Prostate gland (tissue), 2 donors: ENCODE measurements at regions not wholly inside any gene's neighbourhood (a gene's known extent, or its start where the extent isn't known, plus 50 kb on each side); places are given as distances from the start of the nearest gene placed in this dataset.

Source experiments
- POLR2AphosphoS5 ChIP-seq: sonication (generic); formaldehyde crosslinking; IDR thresholded peaks from one replicate; pipeline ENCODE4 v1.6.1; 2017; ENCODE audit warnings: antibody characterized with exemption
- TF ChIP-seq, protein P1 (sequence below), 4 experiments: fragments of 200-600 bp in 2 of 4; fragments of 450-650 bp in 2 of 4; sonication (generic) in 2 of 4; IDR thresholded peaks; 1 replicate in 3 of 4; 2 replicates in 1 of 4; pipeline ENCODE4 v1.5.1; 2016 to 2019; ENCODE audit warnings: antibody characterized with exemption in 4 of 4, mild to moderate bottlenecking in 2 of 4, moderate library complexity in 2 of 4

DNA sequence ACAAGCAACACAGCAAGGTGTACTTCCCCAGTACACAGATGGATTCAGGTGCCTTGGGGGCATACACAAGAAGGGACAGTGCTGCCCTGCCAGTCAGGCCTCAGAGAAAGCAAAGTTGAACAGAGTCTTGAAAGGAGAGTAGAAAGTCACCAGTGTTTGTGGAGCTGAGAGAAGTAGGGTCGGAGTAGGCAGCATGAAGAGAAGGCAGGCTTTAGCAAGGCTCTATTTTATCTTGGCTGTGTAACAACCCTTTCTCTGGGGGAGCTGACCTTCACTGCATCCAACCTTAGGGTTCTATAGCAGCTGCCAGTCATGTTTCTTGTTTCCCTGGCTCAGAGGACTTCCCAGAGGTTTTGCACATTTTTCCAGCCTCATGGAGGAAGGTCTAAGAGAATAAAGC lies 77.4 kb upstream of the BLID start:
- TF ChIP-seq, protein P1, sequence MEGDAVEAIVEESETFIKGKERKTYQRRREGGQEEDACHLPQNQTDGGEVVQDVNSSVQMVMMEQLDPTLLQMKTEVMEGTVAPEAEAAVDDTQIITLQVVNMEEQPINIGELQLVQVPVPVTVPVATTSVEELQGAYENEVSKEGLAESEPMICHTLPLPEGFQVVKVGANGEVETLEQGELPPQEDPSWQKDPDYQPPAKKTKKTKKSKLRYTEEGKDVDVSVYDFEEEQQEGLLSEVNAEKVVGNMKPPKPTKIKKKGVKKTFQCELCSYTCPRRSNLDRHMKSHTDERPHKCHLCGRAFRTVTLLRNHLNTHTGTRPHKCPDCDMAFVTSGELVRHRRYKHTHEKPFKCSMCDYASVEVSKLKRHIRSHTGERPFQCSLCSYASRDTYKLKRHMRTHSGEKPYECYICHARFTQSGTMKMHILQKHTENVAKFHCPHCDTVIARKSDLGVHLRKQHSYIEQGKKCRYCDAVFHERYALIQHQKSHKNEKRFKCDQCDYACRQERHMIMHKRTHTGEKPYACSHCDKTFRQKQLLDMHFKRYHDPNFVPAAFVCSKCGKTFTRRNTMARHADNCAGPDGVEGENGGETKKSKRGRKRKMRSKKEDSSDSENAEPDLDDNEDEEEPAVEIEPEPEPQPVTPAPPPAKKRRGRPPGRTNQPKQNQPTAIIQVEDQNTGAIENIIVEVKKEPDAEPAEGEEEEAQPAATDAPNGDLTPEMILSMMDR (IDR thresholded peaks at IDR 0.05), result no peak
- TF ChIP-seq POLR2AphosphoS5, result no peak
